GM19328 (cell line): ENCODE measurements at regions not wholly inside any gene's neighbourhood (a gene's known extent, or its start where the extent isn't known, plus 50 kb on each side); places are given as distances from the start of the nearest gene placed in this dataset.

ENCODE experiments used
- ATAC-seq: cut with Tn5 transposase; IDR thresholded peaks from one replicate; pipeline ENCODE4 v1.9.1; 2021; ENCODE audit warnings: mild to moderate bottlenecking, moderate library complexity; ENCODE audit not compliant: unreplicated experiment

- no peak for ATAC-seq
These were observed 140.4 kb upstream of the MAGI2 start for GRCh38 chr7:79593866-79594301.

GRCh38 chr7:79590916-79591623, 137.6 kb upstream of the MAGI2 start:
- no peak for ATAC-seq

- no peak for ATAC-seq
These were observed 136.9 kb upstream of the MAGI2 start for GRCh38 chr7:79590391-79590790.

GRCh38 chr7:79570903-79571302, 117.4 kb upstream of the MAGI2 start:
- ATAC-seq = no peak

GRCh38 chr7:79563821-79564522, 110.5 kb upstream of the MAGI2 start:
- no peak for ATAC-seq

- ATAC-seq = no peak
These were observed 102.1 kb upstream of the MAGI2 start for GRCh38 chr7:79555571-79555970.

GRCh38 chr7:79553811-79554555, 100.5 kb upstream of the MAGI2 start:
- ATAC-seq = no peak

- no peak for ATAC-seq
These were observed 99.0 kb upstream of the MAGI2 start for GRCh38 chr7:79552463-79552862.

GRCh38 chr7:79548727-79549126, 95.3 kb upstream of the MAGI2 start:
- no peak for ATAC-seq

GRCh38 chr7:79547132-79547531, 93.7 kb upstream of the MAGI2 start:
- ATAC-seq = no peak

- ATAC-seq = no peak
These were observed 87.1 kb upstream of the MAGI2 start for GRCh38 chr7:79540592-79540991.

- no peak for ATAC-seq
These were observed 80.7 kb upstream of the MAGI2 start for GRCh38 chr7:79534128-79534527.

- ATAC-seq = no peak
These were observed 78.6 kb upstream of the MAGI2 start for GRCh38 chr7:79531905-79532664.

- no peak for ATAC-seq
These were observed 77.6 kb upstream of the MAGI2 start for GRCh38 chr7:79531116-79531515.

- ATAC-seq = no peak
These were observed 76.4 kb upstream of the MAGI2 start for GRCh38 chr7:79529881-79530235.

GRCh38 chr7:79529214-79529880, 75.9 kb upstream of the MAGI2 start:
- ATAC-seq = no peak

GRCh38 chr7:79528421-79528820, 75.0 kb upstream of the MAGI2 start:
- ATAC-seq = no peak

- no peak for ATAC-seq
These were observed 70.6 kb upstream of the MAGI2 start for GRCh38 chr7:79524048-79524447.

GRCh38 chr7:79523436-79523835, 70.0 kb upstream of the MAGI2 start:
- ATAC-seq = no peak

- no peak for ATAC-seq
These were observed 67.1 kb upstream of the MAGI2 start for GRCh38 chr7:79520543-79520942.

- no peak for ATAC-seq
These were observed 61.9 kb upstream of the MAGI2 start for GRCh38 chr7:79515358-79515757.
